ENCODE measurements at regions not wholly inside any gene's neighbourhood (a gene's known extent, or its start where the extent isn't known, plus 50 kb on each side); places are given as distances from the start of the nearest gene placed in this dataset.

DNA sequence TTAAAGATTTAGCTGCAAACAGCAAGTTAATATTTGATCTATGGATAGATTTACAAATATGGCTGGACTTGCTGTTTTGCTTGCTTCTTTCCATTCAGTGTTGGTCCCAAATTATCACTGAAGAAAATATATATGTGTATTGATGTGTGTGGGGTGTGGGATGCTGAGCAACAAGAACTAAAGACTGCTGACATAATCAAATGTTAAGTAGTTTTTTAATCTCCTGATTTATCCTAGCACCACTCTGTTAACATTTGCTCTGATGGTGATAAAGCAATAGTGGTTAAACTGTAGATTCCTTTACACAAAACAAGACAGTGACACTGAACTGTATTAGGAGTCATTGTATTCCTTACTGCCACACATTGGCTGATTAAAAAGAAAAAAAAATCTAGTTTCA, 1023.5 kb upstream of the B3GALT2 start:
- TF ChIP-seq, protein P1, sequence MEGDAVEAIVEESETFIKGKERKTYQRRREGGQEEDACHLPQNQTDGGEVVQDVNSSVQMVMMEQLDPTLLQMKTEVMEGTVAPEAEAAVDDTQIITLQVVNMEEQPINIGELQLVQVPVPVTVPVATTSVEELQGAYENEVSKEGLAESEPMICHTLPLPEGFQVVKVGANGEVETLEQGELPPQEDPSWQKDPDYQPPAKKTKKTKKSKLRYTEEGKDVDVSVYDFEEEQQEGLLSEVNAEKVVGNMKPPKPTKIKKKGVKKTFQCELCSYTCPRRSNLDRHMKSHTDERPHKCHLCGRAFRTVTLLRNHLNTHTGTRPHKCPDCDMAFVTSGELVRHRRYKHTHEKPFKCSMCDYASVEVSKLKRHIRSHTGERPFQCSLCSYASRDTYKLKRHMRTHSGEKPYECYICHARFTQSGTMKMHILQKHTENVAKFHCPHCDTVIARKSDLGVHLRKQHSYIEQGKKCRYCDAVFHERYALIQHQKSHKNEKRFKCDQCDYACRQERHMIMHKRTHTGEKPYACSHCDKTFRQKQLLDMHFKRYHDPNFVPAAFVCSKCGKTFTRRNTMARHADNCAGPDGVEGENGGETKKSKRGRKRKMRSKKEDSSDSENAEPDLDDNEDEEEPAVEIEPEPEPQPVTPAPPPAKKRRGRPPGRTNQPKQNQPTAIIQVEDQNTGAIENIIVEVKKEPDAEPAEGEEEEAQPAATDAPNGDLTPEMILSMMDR (IDR thresholded peaks at IDR 0.05; ENCODE audit: insufficient read depth, low read length), result no peak
- H3K4me3 ChIP-seq (ENCODE audit: low read depth, low read length), result no peak overlapping the region
- no peak for DNase-seq (ENCODE audit: low read depth)

DNA sequence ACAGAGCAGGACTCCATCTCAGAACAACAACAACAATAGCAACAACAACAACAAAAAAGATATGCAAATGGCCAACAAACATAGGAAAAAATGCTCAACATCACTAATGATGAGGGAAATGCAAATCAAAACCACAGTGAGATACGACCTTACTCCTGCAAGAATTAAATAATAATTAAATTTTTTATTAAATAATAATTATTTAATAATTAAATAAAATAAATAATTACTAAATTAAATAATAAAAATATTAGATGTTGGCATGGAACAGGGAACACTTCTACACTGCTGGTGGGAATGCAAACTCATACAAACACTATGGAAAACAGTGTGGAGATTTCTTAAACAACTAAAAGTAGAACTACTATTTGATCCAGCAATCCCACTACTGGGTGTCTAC, 1022.3 kb upstream of the B3GALT2 start:
- H3K4me3 ChIP-seq (ENCODE audit: low read depth, low read length), result no peak overlapping the region
- no peak for DNase-seq (ENCODE audit: low read depth)
- TF ChIP-seq, protein P1 (IDR thresholded peaks at IDR 0.05; ENCODE audit: insufficient read depth, low read length), result no peak

DNA sequence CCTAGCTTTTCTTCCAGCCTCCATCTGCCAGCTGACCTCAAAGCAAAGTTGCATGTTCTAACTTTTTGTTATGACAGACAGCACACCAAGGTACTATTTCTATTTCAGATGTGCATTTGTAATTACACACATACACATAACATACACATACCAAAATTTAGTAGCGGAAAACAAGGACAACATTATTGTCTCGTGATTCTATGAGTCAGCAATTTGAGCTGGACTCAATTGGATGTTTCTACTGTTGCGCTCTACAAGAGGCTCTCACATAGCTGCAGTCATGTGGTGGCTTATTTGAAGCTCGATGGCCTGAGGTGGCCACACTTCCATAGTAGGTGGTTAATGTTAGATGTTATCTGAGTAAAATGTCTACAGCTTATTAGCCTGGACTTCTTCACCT, 1010.1 kb upstream of the B3GALT2 start:
- H3K4me3 ChIP-seq (ENCODE audit: low read depth, low read length), result no peak overlapping the region
- no peak for DNase-seq (ENCODE audit: low read depth)
- TF ChIP-seq, protein P1 (IDR thresholded peaks at IDR 0.05; ENCODE audit: insufficient read depth, low read length), result no peak

DNA sequence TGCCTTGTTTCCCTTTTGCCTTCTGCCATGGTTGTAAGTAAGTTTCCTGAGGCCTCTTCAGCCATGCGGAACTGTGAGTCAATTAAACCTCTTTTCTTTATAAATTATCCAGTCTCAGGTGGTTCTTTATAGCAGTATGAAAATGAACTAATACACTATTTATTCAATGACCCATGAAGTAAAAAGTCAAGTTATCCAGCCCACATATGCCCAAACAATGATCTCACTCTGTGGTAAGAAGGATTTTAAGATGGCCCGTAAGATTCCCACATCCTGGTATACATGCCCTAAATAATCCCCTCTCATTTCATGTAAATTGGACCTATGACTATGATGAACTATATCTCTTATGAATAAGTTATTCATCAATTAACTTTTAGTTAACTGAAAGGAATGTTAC, 1008.3 kb upstream of the B3GALT2 start:
- TF ChIP-seq, protein P1 (IDR thresholded peaks at IDR 0.05; ENCODE audit: insufficient read depth, low read length), result no peak
- DNase-seq (ENCODE audit: low read depth), result no peak
- H3K4me3 ChIP-seq (ENCODE audit: low read depth, low read length), result no peak overlapping the region

DNA sequence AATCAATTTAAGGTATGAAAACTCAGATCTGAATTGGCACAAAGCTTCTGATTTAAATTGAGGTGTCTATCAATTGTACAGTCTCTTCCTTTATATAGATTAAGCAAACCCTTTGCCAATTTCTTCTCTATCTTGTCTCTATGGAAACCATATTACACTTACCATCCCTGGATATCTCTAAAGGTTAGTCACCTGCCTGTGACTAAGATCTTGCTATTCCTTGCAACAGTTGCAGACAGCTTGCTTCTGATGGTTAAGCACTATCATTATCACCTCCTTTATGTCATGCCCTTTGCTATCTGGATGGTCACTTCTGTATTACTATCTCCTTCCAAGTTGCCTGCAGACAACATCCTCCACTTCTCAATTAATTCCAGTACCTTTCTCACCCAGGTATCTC, 998.6 kb upstream of the B3GALT2 start:
- TF ChIP-seq, protein P1 (IDR thresholded peaks at IDR 0.05; ENCODE audit: insufficient read depth, low read length), result no peak
- DNase-seq (ENCODE audit: low read depth), result no peak
- H3K4me3 ChIP-seq (ENCODE audit: low read depth, low read length), result no peak overlapping the region

DNA sequence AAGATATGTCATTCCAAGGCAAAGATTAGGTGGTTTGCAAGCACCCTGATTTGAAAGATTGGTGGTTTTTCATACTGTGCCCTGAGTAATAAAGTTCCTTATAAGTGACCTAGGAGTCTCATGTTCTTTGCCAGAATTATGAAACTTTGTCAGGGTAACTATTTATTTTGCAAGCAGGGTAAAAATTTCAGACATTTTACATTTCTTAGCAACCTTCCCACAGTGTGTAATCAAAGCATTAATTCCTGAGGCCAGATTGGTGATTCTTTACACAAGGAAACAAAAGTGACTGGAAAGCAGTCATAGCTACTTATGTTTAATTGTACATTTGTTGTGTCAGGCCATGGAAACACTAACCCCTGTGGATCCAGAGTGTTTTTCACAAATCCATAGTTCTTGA, 998.0 kb upstream of the B3GALT2 start:
- no peak for DNase-seq (ENCODE audit: low read depth)
- no peak overlapping the region for H3K4me3 ChIP-seq (ENCODE audit: low read depth, low read length)
- TF ChIP-seq, protein P1 (IDR thresholded peaks at IDR 0.05; ENCODE audit: insufficient read depth, low read length), result no peak

DNA sequence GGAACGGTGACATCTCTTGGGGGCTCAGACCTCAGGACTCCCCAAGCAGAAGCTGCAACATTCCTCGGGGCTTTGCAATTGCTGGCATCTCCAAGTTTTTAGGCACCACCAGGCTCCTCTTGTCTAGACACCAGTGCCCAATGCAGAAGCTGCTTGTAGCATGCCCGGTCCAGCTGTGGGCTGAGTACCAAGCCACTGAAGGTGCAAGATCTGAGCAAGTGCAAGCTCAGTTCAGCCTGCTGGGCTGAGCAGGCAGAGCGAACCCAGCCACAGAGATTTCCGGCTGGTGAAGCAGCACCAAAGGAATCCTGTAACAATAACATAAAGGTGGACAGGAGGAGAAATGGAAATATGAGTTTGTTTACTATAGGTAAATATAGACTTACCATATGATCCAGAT, 995.4 kb upstream of the B3GALT2 start:
- DNase-seq (ENCODE audit: low read depth), result no peak
- no peak overlapping the region for H3K4me3 ChIP-seq (ENCODE audit: low read depth, low read length)
- TF ChIP-seq, protein P1 (IDR thresholded peaks at IDR 0.05; ENCODE audit: insufficient read depth, low read length), result no peak
